Retinal pigment epithelial cell (primary cell): ENCODE measurements at regions not wholly inside any gene's neighbourhood (a gene's known extent, or its start where the extent isn't known, plus 50 kb on each side); places are given as distances from the start of the nearest gene placed in this dataset.

Source experiments
- DNase-seq: peaks from one replicate; pipeline ENCODE4 v3.0.0-alpha.2; 2010; ENCODE audit warnings: low read depth
- H3K4me3 ChIP-seq: 2 replicates; pipeline ENCODE4 v1.5.1; 2011; ENCODE audit warnings: mild to moderate bottlenecking, low read length, control low read depth, moderate library complexity
- TF ChIP-seq, protein P1 (sequence below): conservative IDR thresholded peaks from 2 replicates; pipeline ENCODE4 v1.5.1; 2011; ENCODE audit warnings: low read depth, low read length, control low read depth, inconsistent platforms

DNA sequence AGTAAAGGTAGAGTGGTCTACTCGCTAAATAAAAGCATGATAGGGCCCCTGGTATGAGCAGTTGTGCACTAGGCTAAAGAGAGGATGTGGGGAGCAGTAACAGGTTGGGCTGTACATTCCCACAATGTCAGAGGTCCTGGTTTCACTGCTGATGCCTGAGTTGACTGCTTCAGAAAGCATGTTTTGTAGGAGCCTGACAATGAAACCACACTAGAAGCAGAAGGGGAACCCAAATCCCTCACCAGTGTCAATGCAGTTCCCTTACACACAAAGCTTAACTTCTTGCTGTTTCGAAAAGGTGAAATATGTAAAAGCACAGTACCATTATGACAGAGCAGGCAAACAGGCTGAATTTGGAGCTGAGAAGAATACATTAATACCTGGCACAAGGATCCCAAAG is 291.7 kb upstream of the KYNU start:
- DNase-seq = no peak
- TF ChIP-seq, protein P1, sequence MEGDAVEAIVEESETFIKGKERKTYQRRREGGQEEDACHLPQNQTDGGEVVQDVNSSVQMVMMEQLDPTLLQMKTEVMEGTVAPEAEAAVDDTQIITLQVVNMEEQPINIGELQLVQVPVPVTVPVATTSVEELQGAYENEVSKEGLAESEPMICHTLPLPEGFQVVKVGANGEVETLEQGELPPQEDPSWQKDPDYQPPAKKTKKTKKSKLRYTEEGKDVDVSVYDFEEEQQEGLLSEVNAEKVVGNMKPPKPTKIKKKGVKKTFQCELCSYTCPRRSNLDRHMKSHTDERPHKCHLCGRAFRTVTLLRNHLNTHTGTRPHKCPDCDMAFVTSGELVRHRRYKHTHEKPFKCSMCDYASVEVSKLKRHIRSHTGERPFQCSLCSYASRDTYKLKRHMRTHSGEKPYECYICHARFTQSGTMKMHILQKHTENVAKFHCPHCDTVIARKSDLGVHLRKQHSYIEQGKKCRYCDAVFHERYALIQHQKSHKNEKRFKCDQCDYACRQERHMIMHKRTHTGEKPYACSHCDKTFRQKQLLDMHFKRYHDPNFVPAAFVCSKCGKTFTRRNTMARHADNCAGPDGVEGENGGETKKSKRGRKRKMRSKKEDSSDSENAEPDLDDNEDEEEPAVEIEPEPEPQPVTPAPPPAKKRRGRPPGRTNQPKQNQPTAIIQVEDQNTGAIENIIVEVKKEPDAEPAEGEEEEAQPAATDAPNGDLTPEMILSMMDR = no peak
- H3K4me3 ChIP-seq = no peak overlapping the region

DNA sequence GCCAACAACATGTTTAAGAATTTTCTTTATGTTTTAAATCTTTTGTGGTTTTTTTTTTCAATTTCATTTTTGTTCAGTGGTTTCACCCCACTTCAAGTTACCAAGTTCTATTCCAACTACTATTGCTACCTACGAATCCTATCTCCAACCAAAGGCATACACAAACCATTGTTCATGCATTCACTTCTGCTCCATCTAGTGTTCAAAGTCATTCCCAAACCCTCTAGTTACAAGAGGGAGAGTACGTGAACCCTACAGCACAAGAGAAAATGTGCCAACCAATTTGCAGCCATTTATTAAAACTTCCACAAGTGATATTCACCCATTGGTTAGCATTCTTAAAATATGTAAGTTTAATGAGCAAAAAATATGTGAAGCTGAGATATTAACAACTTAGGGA is 295.1 kb upstream of the KYNU start:
- no peak for DNase-seq
- TF ChIP-seq, protein P1 = peak; percentile 21

DNA sequence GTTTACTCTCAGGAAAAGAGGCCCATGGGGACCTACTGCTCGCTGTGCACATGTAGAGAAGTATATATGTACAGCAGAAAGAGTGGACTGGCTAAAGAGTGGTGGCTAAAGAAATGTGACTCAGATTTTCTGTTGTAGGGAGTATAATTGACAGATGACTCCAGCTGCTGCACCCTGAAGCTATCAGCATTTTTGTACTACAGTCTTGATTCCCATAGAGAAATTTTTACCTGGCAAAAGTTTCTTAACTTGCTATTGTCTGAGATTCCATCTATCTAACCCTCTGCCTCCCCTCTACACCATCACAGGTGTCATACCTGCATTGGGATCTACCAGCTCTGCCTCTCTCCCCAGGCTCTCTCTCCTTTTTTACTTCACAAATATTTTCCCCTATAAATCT is 296.0 kb upstream of the KYNU start:
- TF ChIP-seq, protein P1 = no peak
- no peak overlapping the region for H3K4me3 ChIP-seq
- DNase-seq = no peak

More for the DNA sequence above, 295.1 kb upstream of the KYNU start:
- no peak overlapping the region for H3K4me3 ChIP-seq

DNA sequence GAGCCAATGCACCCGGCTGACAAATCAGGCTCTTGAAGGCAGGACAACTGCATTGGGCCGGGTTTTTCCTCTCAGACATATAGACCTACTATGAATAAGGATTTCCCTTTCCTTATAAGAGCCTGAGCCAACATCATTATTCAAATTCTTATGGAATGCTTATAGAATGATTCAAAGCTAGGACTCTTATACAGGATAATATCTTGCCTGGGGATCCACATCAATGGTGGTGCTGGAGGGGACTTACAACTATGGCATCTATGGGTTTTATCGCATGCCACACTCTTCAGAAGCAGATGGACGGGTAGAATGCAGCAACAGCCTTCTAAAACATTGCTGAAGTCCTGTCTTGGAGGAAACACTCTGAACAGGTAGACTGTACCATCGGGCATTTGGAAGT is 296.8 kb upstream of the KYNU start:
- no peak for DNase-seq
- no peak overlapping the region for H3K4me3 ChIP-seq
- TF ChIP-seq, protein P1 = no peak

DNA sequence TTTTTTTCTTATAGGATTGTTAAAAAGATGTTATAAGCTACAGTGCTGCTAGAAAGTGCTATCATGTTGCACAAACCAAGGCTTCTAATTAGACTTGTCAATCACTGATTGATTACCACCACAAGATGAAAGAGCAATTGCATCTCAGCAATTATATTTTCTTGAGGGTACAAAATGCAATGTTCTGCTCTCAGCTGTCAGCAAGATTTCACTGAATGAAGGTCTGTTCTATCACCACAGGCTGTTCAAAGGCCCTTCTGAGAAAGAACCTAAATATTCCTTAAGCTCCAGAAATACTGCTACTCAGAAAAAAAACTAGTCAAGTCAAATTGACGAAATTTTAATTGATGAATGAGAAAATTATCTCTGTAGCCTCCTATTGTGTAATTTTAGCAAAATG is 301.9 kb upstream of the KYNU start:
- no peak overlapping the region for H3K4me3 ChIP-seq
- DNase-seq = no peak
- TF ChIP-seq, protein P1 = no peak

DNA sequence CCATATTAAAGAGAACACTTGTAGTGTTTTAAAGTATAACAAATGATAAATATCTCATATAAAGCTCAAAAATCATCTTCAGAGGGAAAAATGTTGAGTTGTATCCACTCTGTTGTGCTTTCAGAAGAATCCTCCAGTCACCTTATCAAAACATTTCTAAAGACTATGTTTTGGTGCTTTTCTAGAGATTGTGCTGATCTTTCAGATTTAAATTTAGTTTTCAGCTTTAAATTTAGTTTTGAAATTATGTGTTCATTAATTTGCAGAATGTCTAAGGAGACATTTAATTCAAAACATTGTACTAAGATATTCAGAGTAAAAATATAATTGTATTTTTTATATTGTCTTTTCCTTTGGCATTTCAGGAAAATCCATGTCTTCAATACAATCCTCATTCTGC is 303.1 kb upstream of the KYNU start:
- TF ChIP-seq, protein P1 = no peak
- DNase-seq = no peak
- no peak overlapping the region for H3K4me3 ChIP-seq

DNA sequence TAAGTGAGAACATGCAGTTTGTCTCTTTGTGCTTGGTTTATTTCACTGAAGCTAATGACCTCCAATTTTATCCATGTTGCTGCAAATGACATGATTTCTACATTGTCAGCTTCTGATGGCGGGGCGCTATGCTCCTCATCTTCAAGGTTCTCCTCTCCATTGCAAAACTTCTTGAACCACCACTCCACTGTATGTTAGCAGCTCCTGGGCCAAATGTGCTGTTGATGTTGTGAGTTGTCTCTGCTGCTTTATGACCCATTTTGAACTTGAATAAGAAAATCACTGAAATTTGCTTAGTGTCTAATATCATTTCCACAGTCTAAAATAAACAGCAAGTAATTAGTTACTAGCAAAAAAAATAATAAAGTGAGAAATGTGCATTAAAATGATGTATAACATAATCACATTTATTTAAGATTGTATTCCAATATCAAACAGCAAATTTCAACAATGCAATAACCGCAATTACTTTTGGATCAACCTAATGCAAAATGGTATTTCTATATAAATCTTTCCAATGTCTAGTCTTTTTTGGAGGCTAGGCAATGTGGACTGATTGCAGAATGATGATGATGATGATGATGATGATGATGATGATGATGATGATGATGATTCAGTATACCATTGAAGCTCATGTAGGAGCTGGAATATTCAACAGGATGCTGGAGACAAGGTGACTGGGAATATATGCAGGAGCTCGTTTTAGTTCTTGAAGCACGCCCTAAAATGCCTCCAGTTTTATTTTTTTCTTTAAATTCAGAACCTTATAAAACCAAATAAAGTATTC is 304.9 kb upstream of the KYNU start:
- no peak overlapping the region for H3K4me3 ChIP-seq
- TF ChIP-seq, protein P1 = no peak
- DNase-seq = no peak
